GM13977 (cell line): ENCODE measurements at regions not wholly inside any gene's neighbourhood (a gene's known extent, or its start where the extent isn't known, plus 50 kb on each side); places are given as distances from the start of the nearest gene placed in this dataset.

Source experiments
- DNase-seq: peaks from one replicate; pipeline ENCODE4 v3.0.0; 2012; ENCODE audit warnings: low spot score
- in situ Hi-C: fragments of 300-500 bp; cut with MboI; formaldehyde crosslinking; loops from one replicate; pipeline ENCODE4 v1.12.0; 2022; ENCODE audit warnings: low sequenced_read_pairs, low pct_unique_long_range_greater_than_20kb, mixed read lengths, inconsistent platforms; ENCODE audit not compliant: unreplicated experiment
- TF ChIP-seq, protein P1 (sequence below): IDR thresholded peaks from 2 replicates; pipeline ENCODE4 v1.5.1; 2012; ENCODE audit warnings: mild to moderate bottlenecking, control low read depth; ENCODE audit not compliant: insufficient read depth; ENCODE audit errors: extremely low read depth, missing control alignments

- no peak for DNase-seq
- in situ Hi-C loops, result no loop called here
- TF ChIP-seq, protein P1, sequence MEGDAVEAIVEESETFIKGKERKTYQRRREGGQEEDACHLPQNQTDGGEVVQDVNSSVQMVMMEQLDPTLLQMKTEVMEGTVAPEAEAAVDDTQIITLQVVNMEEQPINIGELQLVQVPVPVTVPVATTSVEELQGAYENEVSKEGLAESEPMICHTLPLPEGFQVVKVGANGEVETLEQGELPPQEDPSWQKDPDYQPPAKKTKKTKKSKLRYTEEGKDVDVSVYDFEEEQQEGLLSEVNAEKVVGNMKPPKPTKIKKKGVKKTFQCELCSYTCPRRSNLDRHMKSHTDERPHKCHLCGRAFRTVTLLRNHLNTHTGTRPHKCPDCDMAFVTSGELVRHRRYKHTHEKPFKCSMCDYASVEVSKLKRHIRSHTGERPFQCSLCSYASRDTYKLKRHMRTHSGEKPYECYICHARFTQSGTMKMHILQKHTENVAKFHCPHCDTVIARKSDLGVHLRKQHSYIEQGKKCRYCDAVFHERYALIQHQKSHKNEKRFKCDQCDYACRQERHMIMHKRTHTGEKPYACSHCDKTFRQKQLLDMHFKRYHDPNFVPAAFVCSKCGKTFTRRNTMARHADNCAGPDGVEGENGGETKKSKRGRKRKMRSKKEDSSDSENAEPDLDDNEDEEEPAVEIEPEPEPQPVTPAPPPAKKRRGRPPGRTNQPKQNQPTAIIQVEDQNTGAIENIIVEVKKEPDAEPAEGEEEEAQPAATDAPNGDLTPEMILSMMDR, result no peak
Measured at GRCh38 chr2:2708575-2709430, 377.7 kb upstream of the MYT1L start.

GRCh38 chr2:2707206-2707991, 376.3 kb upstream of the MYT1L start:
- in situ Hi-C loops, result no loop called here
- TF ChIP-seq, protein P1, result no peak
- DNase-seq, result no peak

DNA sequence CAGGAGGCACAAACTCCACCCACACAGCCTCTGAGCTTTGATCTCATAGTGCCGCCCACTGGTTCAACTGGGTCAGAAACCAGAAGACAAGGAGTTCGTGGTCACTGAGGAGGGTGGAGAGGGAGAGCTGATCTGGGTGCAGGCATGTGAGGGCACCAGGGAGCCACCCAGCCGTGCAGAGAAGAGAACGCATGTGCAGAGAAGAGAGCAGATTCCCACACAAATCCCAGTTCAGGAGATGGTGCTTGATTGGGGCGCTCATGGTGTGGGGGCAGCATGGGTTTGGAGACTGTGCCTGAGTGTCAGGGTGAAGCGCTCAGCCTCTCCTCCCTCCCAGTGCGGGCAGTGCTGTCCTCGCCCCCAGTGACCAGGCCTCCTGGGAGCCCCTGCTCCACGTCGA, 375.2 kb upstream of the MYT1L start:
- in situ Hi-C loops, result no loop called here
- DNase-seq, result no peak
- TF ChIP-seq, protein P1, result no peak

- TF ChIP-seq, protein P1, result no peak
- in situ Hi-C loops, result no loop called here
- no peak for DNase-seq
Measured at GRCh38 chr2:2705871-2706270, 374.8 kb upstream of the MYT1L start.

- no peak for DNase-seq
- TF ChIP-seq, protein P1, result no peak
- in situ Hi-C loops, result no loop called here
Measured at GRCh38 chr2:2704428-2705090, 373.5 kb upstream of the MYT1L start.

- TF ChIP-seq, protein P1, result no peak
- in situ Hi-C loops, result no loop called here
- no peak for DNase-seq
Measured at GRCh38 chr2:2703762-2704427, 372.8 kb upstream of the MYT1L start.
